ENCODE measurements at regions not wholly inside any gene's neighbourhood (a gene's known extent, or its start where the extent isn't known, plus 50 kb on each side); places are given as distances from the start of the nearest gene placed in this dataset.

DNA sequence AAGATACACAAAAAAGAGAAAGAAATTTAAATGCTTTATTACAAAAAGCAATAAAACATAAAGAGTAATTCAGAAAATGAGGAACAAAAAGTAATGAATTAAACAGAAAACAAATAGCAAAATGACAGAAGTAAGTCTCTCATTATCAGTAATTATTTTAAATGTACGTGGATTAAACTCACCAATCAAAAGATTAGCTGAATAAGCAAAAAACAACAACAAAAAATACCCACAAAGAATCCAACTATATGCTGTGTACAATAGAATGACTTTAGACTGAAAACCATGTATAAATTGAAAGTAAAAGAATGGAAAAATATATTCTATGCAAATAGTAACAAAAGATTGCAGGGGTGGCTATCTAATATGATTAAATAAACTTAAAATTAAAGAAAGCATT is 1006.8 kb downstream of the SLC16A7 start:
- TF ChIP-seq, protein P1, sequence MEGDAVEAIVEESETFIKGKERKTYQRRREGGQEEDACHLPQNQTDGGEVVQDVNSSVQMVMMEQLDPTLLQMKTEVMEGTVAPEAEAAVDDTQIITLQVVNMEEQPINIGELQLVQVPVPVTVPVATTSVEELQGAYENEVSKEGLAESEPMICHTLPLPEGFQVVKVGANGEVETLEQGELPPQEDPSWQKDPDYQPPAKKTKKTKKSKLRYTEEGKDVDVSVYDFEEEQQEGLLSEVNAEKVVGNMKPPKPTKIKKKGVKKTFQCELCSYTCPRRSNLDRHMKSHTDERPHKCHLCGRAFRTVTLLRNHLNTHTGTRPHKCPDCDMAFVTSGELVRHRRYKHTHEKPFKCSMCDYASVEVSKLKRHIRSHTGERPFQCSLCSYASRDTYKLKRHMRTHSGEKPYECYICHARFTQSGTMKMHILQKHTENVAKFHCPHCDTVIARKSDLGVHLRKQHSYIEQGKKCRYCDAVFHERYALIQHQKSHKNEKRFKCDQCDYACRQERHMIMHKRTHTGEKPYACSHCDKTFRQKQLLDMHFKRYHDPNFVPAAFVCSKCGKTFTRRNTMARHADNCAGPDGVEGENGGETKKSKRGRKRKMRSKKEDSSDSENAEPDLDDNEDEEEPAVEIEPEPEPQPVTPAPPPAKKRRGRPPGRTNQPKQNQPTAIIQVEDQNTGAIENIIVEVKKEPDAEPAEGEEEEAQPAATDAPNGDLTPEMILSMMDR (IDR thresholded peaks at IDR 0.05), result no peak
- TF ChIP-seq EZH2phosphoT487 (IDR thresholded peaks at IDR 0.05), result no peak
